ENCODE measurements at regions not wholly inside any gene's neighbourhood (a gene's known extent, or its start where the extent isn't known, plus 50 kb on each side); places are given as distances from the start of the nearest gene placed in this dataset.

DNA sequence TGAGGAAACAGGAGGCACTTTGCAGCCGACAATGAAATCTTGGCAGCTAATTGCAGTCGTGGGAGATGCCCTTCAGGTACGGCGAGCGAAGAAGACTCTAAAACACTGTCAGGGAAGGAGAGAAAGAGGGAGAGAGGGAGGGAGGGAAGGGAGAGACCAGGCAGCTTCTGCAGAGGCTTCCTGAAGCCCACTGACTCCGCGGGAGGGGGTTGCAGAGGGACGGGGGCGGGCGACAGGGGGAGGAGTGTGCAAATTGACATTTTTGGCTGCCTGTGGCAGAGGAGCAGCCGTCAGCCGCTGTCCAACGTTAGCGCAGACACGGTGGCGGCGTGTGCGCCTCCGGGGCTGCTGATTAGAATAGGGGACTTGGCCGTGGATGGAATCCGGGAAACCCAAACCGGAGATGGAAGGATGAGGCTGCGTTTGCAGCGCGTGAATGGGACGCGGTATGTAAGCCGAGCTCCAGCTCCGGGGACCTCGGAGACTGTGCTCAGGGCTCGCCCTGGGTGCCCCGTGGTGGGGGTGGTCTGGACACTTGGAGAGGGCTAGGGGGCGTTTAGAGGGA lies 849.1 kb upstream of the RBFOX1 start:
- DNase-seq, result no peak

DNA sequence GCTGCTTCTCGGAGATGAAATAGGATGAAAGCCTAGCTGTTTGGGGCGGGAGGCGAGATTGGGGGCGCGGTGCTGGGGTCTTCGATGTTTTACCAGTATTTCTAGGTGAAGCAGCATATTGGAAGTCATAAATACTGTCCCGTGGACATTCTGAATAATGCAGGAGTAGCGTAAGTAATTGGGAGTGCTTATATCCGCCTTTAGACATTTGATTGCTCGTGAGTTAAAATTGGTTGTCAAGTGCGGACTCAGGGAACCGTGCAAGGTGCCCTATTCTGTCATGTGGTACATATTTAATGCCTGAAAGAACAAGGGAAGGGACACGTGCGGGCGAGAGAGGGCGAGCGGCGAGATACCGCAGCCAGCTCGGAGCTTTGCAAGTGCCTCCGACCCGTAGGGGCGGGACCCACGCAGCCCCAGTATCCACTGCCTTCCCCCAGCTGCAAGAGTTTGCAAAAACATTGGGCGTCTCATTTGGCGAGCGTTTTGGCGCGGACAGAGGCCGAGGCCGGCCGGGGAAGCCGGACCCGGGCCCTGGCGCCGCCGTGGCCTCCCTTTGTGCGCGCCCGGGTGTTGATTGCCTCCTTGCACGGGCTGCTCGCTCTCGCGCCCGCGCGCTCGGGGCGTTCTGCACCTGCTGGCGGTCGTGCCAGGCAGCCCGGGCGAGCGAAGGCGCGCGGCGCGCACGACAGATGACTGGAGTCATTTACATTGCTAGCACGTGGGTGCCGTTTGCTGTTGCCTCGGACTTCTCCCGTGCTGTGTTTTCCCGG lies 849.8 kb upstream of the RBFOX1 start:
- no peak for DNase-seq

DNA sequence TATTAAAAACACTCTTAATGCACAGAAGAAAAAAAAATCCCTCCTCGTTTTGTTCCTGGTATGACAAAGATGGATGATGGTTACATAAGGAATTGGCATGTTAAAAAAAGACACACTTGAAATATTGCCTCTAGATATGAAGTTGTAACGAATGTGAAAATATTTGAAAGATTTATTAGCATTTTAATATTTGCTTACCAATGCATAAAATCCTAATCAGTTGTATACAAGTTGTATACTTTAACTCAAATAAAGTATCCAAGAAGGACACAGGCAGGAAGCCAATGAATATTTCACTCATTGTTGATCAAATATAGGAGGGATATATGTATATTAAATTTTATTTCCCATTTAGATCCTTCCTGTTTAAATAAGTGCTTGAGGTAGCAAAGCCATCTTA lies 850.8 kb upstream of the RBFOX1 start:
- no peak for DNase-seq

DNA sequence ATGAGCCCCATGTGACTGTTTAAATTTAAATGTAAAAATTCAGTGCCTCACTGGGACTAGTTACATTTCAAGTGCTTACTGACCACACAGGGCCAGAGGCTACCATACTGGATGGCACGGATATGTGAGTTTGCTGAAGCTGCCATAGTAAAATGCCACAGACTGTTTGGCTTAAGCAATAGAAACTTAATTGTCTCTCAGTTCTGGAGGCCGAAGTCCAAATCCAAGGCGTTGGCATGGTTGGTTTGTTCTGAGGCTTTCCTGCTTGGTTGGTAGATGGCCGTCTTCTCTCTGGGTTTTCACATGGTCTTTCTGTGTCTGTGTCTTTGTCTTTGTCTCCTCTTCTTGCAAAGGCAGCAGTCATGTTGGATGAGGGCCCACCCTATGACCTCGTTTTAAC lies 878.9 kb upstream of the RBFOX1 start:
- no peak for DNase-seq

DNA sequence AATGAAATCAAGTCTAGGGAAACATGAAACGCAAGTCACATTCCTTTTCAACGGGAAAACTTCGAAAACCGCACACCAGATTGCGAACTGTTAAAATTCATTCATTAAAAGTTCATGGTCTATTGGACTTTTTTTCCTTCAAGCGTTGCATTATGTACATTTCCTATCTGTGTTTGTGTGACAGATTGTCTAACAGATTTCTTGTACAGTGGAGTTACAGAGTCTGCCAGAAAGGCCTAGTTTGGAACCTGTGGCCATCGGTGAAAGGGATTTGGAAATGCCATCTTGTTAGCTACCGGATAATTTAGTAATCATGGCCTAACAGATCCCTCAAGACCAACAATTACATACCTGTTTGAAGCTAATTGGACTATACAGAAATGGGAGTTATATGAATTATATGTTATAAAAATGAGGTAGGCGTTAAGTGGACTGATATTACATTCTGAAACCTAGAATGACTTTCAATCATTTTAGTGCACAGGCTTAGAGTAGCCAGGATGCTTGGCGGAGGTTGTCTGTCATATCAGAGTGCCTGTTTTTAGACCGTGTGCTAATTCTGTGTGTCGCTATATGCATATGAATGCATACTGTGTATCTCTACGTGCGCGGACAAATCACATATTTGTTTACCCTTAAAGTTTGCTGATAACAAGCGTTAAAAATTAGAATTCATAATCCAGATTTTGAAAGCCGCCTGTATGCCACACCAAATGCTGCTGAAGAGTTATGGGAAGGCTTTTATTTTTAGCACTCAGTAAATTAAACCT lies 885.4 kb upstream of the RBFOX1 start:
- no peak for DNase-seq

DNA sequence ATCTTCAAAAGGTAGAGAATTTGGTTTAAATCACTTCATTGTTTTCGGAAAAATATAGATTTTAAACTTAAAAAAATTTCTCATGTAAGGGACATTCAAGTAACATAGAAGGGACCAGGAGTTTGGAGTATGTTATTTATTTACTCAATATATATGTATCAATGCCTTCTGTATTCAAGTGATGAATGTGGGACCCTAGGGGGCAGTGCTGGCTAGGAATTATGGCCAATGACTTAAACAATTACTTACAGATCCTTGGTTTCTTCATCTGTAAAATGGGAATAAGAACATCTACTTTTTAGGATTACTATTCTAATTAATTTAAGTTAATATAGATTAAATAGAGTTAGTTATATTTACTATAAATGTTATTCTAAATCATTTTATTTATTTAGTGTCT lies 886.3 kb upstream of the RBFOX1 start:
- DNase-seq, result no peak

DNA sequence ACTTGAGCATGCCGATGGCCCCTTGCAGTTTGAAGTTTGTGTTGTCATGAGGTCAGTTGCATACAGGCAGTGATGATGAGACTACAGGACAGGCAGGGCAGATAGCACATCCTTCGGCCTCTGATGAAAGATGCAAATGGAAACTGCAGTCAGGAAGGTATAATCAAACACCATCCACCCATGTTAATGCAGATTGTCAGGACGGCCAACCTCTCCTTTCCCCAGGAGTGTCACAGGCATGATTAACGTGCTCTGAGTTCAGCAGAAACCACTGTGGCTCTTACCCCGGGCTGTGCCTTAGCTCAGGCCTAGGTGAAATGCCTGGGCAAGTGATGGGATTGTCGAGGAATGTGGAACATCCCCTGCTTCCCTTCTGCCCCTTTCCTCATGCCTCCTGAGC lies 893.5 kb upstream of the RBFOX1 start:
- DNase-seq, result no peak

DNA sequence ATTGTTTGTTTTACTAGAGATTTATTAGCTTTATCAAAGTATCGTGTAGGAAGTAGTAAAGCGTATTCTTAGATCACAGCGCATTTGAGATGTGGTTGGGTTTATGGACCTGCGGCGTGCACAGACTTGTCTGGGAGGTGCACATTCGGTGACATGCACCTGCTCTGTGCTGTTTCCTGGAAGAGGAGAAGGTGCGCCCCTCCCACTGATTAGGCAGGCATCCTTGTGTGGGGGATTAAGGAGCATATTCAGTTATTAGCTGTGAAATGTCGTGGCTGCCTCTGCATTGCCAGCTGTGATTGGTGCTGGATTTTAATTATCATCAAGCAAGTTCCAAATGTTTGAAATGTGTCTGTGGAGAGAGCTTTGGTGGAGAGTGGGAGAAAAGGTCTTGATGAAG lies 903.8 kb upstream of the RBFOX1 start:
- no peak for DNase-seq

DNA sequence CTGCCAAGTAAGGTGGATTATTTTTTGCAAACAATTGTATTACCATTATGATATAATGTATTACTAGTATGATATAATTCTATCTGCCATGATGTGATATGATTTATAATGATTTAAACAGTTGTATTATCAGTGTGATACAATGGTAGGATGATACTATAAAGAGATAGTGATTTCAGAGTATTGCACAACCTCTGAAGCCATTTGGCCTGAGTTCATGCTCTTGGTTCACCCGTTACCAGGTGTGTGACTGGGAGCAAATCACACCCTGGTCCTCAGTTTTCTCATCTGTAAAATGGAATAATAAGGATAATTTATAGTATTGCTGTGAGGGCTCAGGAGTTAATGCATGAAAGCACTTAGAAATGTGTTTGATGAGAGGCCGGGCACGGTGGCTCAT lies 905.0 kb upstream of the RBFOX1 start:
- DNase-seq, result no peak

DNA sequence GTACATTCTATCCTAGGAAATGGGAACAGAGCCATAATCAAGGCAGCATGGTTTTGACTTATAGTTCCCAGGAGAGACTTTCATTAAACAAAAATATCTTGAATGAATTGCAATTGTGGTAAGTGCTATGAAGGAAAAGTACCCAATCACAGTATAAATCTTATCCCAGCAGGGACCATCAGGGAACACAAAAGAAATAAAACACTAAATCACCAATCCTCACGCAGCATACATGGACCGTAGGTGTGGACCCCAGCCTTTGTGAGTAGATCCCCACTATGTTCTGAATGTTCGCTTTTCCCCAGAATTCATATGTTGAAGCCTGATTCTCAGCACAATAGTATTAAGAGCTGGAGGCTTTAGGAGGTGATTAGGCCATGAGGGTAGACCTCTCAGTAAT lies 925.0 kb upstream of the RBFOX1 start:
- DNase-seq, result no peak

DNA sequence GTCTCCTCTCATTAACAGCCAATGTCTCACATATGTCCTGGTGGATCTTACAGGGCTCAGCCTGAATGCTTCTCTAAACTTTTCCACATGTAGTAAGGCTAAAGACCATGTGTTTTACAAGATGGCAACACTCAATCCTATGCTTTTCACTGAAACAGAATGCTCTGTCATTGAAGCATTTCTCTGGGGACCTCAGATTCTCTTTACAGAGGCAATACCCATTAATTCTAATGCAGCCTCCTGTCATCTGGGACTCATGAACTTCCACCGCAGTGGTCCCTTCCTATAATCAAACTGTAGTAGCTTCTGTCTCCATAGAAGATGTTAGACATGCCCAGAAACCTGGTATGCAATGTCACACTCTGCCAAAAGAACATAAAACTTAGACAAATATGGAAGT lies 926.6 kb upstream of the RBFOX1 start:
- DNase-seq, result no peak

DNA sequence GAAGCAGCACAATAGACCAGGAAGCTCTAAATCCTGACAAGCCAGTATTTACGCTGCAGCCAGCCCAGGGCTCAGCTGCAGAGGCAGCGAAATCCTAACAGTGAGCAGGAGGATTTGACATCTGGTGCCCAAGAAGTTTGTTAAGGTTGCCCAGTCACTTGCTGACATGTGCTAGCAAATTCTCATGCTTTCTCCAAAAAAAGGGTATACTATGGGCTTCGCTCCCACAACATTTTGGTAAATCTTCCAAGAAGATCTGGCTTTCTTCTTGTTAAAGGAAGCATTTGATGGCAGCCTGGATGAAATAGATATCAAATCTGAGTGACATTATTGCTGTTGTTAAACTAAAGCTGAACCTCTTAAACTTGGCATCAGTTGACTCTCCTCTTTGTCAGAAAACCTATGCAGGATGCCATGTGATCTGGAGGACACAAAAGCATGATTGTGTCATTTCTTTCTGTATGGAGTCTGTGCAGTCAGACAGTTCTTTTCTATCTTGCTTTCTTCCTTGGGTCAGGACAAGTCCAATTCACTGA lies 949.7 kb upstream of the RBFOX1 start:
- DNase-seq, result no peak

DNA sequence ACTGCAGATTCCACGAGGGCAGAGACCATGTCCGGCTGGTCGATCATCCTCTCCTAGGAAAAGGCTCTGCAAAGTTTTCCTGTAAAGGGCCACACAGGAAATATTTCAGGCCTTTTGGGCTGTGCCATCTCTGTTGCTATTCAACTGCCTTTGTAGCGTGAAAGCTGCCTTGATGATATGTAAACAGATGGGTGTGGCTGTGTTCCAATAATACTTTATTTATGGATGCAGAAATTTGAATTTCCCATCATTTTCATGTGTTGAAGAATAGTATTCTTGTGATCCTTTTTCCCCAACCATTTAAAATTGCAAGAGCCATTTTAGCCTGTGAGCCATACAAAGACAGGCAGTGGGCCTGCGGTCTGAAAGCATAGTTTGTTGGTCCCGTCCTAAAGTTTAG lies 950.7 kb upstream of the RBFOX1 start:
- DNase-seq, result no peak

DNA sequence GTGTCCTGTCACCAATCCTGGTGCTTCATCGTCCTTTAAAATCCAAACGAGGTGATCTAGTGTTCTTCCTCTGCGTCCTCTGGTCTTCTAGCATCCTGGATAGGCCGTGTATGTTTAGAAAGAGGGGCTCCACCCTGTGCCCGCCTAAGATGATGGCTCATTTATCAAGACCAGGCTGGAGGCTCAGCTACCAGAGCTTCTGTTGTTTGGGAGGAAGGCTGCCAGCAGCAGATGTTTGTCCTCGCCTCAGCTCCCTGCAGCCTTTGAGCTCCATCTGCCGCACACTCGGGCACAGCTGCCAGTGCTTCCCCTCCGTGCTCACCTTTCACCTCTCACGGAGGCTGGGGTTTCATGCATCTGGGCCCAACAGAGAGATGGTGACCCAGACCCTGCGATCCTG lies 954.7 kb upstream of the RBFOX1 start:
- DNase-seq, result no peak

DNA sequence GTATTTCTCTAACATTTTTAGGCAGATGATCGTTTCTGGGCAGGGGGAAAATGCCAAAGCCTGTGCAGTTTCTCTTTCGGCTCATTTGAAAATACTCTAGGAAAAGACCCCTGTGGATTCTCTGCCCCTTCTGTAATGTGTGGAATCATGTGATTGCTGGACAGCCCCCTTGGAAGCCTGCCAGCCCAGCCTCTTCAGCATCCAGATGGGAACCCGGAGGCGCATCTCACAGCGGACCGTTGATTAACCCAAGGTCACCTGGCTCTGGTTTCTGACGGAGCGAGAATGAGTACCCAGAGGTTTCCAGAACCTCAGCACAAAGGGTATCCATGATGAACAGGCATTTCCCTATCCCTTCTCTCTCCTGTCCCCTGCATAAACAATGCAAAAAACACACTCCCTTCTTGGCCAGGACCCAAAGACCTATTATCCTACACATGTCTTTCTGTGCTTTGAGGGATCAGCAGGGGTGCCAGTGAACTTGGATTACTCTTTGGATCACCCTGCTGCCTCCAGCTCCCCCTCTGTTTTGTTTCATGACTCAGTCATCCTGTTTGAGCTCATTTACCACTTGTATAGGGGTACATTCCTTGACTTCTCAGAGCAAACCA lies 957.1 kb upstream of the RBFOX1 start:
- no peak for DNase-seq

DNA sequence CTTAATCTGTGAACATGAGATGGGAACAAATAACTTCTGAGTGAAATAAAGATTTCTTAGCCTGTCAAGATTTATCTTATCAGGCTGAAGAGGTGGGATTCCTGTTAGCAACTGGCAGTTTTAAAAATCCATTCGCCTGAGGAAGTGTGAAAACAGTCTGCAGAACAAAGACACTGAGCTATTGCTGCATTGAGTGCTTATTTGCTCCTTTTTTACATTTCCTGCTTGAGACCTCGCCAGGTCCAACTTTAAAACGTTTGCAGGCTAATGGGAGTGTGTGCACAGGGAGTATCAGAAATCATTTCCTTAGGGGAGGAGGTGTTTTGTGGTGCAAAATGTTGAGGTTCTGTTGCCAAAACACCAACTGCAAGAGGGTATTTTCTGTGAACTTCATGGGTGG lies 957.8 kb upstream of the RBFOX1 start:
- DNase-seq, result no peak

DNA sequence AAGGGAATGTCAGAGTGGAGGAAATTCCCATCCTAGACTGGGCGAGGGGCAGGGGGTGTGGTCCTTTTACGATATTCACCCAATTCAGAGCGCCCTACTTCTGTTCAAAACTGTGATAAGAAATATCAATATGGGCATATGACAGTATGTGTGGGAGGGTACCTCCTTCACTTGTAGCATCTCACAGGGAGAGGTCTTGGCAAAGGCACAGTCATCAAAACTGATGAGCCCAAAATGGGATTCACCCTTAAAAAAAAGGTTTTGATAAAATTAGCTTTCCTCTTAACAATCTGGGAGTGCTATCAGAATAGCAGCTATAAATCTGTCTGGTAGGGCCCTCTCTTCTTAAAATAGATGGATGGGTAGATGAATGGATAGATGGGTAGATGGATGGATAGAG lies 967.8 kb upstream of the RBFOX1 start:
- no peak for DNase-seq

DNA sequence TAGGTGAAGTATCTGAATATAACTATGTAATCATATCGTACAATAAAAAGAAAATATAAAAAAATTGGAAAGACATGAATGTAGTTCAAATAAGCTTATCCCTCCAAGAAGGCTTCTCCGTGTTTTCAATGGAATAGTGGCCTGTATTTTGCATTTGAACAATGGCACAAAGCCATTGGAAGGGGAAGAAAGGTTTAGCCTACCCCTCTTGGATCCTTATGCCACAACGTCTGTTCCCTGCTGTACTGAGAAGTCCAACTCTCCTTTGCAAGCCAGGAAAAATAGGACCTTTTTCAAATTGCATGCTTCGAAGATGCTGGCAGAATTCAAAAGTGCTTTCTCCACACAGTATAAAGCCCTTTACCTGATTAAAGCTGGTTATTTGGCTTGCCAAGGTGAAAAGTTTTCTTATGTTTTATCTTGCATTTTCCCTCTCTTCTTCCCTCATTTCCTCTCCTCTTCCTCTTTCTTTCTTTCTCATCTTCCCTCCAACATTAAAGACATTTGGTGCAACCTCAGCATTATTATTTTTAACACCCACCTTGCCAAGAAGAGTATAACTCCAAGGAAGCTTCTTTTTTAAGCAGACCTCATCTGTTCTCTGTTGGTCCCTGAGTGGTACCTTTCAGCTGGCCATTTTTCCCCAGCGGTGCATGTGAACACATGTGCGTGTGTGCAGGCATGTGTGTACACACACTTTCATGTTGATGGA lies 968.6 kb upstream of the RBFOX1 start:
- no peak for DNase-seq

DNA sequence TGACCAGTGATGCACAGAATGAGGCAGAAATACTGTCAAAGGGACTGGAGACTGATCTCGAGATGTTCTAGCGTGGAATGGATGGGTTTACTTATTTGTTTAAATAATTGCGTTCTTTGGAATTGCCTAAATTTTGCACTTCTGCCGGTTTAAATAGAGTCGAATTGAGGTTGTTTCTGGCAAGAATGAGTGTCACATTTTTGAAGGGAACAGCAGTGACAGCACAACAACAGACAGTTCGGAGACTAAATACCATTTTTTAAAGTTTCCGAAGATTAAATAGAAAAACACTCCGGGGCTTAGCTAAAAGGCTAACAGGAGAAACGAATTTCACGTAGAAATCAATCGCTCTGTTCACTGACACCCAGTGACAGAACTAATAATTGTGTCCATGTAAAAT lies 969.2 kb upstream of the RBFOX1 start:
- DNase-seq, result no peak

DNA sequence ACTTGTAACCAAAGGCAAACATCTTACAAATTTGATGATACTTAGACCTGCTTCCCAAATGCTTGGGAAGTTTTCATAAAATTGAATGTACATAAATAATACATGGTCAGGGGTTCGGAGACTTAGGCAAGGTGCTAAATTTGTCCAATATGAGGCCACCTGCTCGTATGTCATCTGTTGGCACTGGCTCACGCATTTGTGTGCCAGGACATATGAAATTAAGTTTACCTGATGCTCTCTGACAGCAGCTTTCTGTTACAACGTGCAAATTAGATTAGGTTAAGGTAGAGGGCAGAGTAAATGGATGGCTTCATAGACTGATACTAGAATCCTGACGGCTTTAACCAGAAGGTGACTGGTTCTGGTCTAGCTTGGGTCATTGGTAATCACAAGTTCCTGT lies 970.3 kb upstream of the RBFOX1 start:
- DNase-seq, result no peak

DNA sequence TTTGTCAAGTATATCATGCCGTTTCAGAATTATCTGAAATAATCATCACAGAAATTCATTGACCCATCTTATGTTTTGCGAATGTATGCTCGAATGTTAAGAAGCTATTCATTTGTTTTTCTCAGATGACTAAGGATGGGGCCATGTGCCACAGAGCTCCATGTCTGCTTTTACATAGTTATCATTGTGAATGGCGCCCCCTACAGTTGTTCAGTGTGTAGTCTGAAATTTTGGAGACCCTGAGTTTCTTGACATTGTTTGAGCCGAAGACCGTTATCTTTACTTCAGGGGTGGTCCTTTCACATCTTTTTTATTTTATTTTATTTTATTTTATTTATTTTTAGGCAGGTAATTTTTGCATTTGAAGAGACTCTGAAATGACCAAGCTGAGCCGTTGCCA lies 972.0 kb upstream of the RBFOX1 start:
- no peak for DNase-seq

DNA sequence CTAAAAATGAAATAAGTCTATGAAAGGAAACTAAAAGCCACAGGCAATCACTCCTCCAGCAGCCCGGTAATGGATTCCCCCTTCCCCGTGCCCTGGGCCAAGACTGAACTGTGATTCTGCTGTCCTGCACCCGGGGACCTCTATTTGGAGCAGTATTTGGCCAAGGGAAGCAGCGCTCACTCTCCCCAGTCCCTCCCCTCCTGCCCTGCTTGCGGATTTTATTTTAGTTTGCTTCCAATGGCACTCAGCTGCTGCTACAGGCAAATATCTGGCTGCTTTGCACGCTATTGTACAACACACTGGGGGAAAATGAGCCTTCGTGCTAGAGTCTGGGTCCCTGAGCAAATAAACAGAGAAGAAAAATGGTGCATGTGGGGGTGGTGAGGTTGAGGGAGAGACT lies 975.7 kb upstream of the RBFOX1 start:
- DNase-seq, result no peak

DNA sequence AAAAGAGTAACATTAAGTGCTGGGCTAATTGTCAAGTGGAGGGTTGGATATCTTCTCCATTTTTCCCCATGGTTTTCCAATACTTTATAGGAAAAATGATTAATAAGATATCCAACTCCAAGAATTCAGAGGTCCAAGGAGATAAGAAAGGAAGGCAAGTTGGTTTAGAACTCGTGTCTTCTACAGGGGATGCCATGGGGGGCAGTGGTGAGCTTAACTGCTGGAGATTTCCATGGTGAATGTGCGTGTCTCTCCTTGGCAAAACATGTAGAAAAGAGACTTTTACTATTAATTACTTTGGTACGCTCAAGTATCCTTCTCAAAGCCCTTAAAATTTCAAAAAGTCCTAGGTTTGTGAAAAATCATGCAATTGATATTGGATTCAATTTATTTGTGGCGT lies 982.9 kb upstream of the RBFOX1 start:
- no peak for DNase-seq

Data from DMS53 (cell line).